NCI-H2171 treated with DMSO at 0.1 percent for 48 hours (cell line): ENCODE measurements at regions not wholly inside any gene's neighbourhood (a gene's known extent, or its start where the extent isn't known, plus 50 kb on each side); places are given as distances from the start of the nearest gene placed in this dataset.

Source experiments
- DNase-seq: peaks from one replicate; lab custom pipeline; 2025; lab: John Stamatoyannopoulos, UW

DNA sequence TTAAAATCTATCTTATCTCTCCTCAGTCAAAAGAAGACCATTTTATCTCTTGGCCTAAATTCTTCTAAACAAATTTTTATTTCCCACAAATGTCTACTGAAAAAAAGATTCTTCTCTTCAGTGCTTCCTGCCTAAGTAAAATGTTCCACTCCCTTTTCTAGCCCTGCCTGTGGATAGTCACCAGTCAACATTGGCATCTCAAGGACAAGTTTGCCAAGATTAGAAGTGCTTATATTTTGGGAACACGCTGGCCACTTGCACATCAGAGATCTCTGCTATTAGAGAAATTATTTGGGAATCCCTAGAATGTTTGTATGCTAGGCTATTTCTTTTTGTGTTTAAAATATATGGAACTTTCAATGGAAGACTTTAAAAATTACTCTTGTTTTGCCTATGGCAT lies 758.2 kb upstream of the CDH7 start:
- DNase-seq, result no peak

DNA sequence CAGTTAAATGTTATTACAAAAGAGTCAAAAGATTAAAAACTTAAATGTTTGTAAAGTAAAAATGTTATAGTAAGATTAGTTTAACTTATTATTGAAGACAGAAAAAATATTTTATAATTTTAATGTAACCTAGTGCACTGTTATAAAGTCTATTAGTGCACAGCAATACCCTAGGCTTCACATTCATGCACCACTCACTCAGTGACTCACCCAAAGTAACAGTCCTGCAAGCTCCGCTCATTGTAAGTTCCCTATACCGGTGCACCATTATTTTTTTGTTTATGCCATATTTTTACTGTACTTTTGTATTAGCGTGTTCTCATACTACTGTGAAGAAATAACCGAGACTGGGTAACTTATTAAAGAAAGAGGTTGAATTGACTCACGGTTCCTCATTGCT lies 759.7 kb upstream of the CDH7 start:
- DNase-seq, result no peak

DNA sequence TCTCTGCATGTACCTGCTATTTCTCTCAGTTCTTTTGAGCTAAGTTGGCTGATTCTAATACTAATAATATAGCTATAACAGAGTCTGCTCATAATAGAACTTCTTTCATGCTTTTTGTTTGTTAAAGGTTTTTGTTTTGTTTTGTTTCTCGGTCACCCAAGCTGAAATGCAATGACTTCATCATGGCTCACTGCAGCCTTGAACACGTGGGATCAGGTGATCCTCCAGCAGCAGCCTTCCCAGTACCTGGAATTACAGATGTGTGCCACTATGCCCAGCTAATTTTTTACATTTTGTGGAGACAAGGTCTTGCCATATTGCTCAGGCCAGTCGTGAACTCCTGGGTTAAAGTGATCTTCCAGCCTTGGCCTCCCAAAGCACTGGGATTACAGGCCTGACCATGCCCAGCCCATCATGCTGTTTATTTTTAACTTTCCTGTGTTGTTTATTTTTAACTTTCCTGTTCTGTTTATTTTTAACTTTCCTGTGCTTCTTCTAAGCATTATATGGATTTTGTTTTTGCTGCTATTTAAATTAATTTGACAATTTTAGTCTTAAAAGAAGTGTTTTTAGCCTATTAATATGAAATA lies 763.8 kb upstream of the CDH7 start:
- DNase-seq, result no peak

- no peak for DNase-seq
These were observed 767.1 kb upstream of the CDH7 start for GRCh38 chr18:64983497-64984238.

DNA sequence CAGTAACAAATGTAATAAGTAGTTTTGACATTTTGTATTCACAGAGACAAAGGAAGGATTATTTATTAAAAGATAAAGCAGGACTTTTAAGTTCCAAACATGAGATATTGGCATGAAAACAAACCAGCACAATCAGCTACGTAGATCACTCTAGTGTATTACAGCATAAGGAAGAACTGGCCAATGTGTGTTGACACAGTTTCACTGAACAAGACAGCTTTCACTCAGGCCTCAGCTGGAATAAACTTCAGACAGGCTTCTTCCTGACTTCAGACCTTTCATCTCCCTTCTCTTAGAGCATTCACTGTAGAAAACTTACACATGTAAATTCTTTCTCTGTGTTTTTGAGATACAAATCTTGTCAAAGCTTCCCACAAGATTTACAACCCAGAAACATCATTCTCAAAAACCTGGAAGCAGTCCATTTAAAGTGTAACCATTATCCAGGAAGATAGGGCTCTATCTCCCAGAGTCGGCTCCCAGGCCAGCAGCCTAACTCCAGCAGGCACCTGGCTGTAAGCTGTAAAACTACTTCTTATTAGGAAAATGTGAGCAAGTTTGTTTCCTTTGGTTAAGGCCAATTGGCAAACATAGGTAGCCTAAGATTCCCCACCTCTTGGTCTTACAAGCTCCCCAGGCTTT lies 768.3 kb upstream of the CDH7 start:
- no peak for DNase-seq

GRCh38 chr18:64981915-64982314 lies 768.9 kb upstream of the CDH7 start:
- no peak for DNase-seq

- DNase-seq, result no peak
These were observed 771.0 kb upstream of the CDH7 start for GRCh38 chr18:64979791-64980190.

DNA sequence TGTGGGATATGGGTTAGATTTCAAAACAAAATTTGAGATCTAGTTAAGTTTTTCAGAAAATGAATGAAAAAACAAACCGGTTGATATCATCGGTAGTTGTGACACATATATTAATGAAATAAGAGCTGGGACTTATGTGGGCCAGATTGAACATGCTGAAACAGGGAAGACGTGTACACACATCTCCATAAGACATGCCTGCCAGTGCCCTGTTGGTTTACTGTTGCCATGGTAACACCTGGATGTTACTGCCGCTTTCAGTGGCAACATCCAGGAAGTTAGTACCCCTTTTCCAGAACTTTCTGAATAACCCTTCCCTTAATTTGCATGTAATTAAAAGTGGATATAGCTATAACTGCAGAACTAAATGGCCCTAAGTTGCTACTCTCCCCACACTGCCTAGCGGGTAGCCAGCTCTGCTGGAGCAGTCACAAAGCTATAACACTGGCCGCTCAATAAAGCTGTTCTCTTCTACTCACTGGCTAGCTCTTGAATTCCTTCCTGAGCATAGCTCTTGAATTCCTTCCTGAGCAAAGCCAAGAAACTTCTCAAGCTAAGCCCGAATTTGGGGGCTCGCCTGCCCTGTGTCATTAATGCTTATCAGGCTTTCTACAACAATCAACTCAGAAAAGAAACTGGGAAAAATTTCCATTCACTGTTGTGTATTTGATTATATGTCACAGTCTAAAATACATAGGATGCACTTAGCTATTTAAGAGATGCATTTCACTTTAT lies 776.3 kb upstream of the CDH7 start:
- DNase-seq, result peak; percentile 44

DNA sequence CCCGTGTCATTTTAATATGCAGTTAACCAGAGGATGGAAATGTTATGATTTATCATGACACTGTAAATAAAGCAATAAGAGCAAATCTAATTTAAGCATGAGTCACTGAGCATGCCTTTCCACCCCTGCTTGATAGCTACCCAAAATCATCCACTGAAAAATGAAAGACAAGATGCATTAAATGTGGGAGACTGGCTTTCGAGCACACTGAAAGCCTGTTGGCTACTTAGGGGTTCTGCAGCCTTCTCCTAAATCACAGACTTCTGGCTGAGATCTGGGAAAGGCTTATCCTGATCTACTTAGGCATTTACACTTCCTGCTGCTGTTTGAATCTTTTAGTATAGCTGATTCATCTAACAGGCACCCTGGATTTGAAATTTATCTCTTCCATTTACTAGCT lies 778.3 kb upstream of the CDH7 start:
- DNase-seq, result no peak

- DNase-seq, result peak; percentile 87
These were observed 784.1 kb upstream of the CDH7 start for GRCh38 chr18:64966667-64967066.

DNA sequence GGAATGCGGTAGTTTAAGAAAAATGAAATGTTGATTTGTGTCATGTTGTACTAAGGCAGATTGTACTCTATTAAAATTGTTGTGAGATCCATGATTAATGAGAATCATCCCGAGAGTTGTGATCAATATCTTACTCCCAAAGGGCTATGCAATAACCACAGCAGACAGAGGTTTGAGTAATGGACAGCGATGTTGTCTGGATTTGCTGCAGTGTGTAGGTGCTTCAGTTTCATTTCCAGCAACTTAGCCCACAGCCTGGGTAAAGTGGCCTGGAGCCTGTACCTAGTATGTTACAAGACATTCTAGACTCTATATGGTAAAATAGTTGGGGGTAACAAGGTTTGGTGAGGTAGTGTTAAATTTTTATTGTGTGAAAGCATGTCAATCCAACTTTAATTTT lies 794.3 kb upstream of the CDH7 start:
- no peak for DNase-seq

- DNase-seq, result no peak
These were observed 800.9 kb upstream of the CDH7 start for GRCh38 chr18:64949885-64950284.

- DNase-seq, result no peak
These were observed 787.8 kb upstream of the LINC00305 start for GRCh38 chr18:64936671-64937070.

- DNase-seq, result peak; percentile 67
These were observed 780.1 kb upstream of the LINC00305 start for GRCh38 chr18:64929036-64929435.

- no peak for DNase-seq
These were observed 771.2 kb upstream of the LINC00305 start for GRCh38 chr18:64919971-64920570.

DNA sequence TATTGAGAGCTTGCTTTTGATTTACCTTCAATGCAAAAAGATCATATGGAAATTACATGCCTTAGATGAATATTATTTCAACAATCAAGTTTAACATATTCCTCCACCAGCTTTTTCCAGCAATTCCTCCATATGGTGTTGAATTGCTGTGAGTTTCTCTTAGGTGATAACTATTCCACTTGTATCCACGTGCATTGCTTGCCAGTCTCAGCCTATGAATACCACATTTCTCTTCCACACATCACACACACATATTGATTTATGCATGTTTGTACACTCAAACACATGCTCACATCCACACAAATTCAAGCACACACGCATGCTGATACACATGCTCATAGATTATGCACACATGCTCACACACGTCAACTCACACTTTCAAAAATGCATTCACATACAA lies 770.0 kb upstream of the LINC00305 start:
- DNase-seq, result no peak

- no peak for DNase-seq
These were observed 744.5 kb upstream of the LINC00305 start for GRCh38 chr18:64893349-64893748.

DNA sequence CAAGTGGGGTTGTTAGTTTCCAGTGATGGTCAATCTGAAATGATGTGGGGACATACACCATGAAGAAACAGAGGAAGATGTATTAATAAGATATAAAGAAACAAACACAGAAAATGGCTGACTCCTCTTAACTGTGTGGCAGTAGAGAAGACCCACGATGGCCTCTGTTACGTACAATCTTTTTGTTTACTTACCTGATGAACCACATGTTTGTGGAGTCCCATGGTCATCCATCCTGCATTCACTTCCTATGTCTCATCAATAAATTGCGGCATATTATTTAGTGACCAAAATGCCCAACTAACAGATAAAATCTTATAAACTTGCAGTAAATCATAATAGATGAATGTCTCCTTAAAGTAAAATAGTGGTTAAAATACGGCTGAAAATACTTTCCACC lies 740.1 kb upstream of the LINC00305 start:
- DNase-seq, result no peak

- no peak for DNase-seq
These were observed 738.1 kb upstream of the LINC00305 start for GRCh38 chr18:64886995-64887394.

- DNase-seq, result no peak
These were observed 734.0 kb upstream of the LINC00305 start for GRCh38 chr18:64882896-64883295.

DNA sequence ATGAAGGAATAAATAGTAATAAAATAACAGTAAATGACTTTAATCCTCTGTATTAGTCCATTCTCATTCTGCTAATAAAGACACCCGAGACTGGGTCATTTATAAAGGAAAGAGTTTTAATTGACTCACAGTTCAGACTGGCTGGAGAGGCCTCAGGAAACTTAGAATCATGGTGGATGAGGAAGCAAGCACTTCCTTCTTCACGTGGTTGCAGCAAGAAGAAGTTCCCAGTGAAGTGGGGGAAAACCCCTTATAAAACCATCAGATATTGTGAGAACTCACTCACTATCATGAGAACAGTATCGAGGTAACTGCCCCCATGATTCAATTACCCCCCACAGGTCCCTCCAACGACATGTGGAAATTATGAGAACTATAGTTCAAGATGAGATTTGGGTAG lies 727.9 kb upstream of the LINC00305 start:
- no peak for DNase-seq

DNA sequence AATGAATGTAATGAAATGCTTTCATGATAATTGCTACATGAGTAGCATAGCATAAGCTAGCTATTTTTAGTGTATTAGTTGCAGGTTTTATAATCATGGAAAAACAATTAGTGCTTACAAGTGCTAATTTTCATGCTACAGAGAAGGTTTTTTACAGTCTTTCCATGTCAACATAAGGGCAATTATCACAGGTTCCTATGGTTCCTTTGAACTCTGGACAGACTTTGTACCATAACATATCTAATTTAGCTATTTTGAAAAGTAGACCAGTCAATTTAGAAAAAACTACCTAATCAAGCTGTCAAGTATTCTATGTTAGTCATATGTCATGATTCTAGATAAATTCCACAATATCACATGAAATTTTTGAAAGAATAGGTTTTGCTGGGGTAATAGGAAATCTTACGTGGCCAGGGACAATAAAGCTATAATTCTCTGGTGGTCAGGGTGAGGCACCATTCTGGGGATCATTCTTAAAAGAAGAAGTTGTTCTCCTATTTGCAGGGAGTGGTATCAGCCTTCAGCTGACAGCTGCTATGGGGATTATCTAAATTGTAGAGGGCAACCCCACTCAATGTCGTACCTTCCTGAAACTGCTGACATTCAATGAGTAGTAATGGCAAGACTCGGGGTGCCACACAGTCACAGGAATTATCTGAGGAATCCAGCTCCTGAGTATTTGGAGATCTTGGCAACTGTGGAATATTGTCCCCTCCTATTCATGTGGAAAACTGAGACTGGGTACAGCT lies 724.0 kb upstream of the LINC00305 start:
- no peak for DNase-seq
